ENCODE measurements at regions not wholly inside any gene's neighbourhood (a gene's known extent, or its start where the extent isn't known, plus 50 kb on each side); places are given as distances from the start of the nearest gene placed in this dataset.

GRCh38 chr4:138677748-138678147 is 337.8 kb upstream of the NOCT start:
- no peak overlapping the region for H3K4me3 ChIP-seq (ENCODE audit: low read depth, low read length)
- H3K9me3 ChIP-seq (ENCODE audit: control insufficient read depth, insufficient read depth, low read depth, low read length), result no peaks in the 10 kb centered on the region
- H3K9ac ChIP-seq (ENCODE audit: low read length), result no peak overlapping the region
- no peaks in the 10 kb centered on the region for H3K36me3 ChIP-seq (ENCODE audit: control insufficient read depth, insufficient read depth, low read length)
- peaks cover 23% of the 10 kb centered on the region for H3K4me1 ChIP-seq (ENCODE audit: control insufficient read depth, insufficient read depth, low read length)
- no peaks in the 10 kb centered on the region for H3K27me3 ChIP-seq (ENCODE audit: control insufficient read depth, insufficient read depth, low read length)
- no peak overlapping the region for H3K27ac ChIP-seq (ENCODE audit: low read depth, low read length)

GRCh38 chr4:138677212-138677611 is 338.4 kb upstream of the NOCT start:
- Histone ChIP-seq H3K4me1 (ENCODE audit: control insufficient read depth, insufficient read depth, low read length) (peaks cover 21% of the 10 kb centered on the region), H3K36me3 (ENCODE audit: control insufficient read depth, insufficient read depth, low read length) (no peaks in the 10 kb centered on the region), H3K9me3 (ENCODE audit: control insufficient read depth, insufficient read depth, low read depth, low read length) (no peaks in the 10 kb centered on the region), H3K9ac (ENCODE audit: low read length) (no peak overlapping the region), H3K27me3 (ENCODE audit: control insufficient read depth, insufficient read depth, low read length) (no peaks in the 10 kb centered on the region), H3K4me3 (ENCODE audit: low read depth, low read length) (no peak overlapping the region), H3K27ac (ENCODE audit: low read depth, low read length) (no peak overlapping the region)

GRCh38 chr4:138675685-138676084 is 339.9 kb upstream of the NOCT start:
- H3K9ac ChIP-seq (ENCODE audit: low read length), result no peak overlapping the region
- H3K4me1 ChIP-seq (ENCODE audit: control insufficient read depth, insufficient read depth, low read length), result peaks cover 17% of the 10 kb centered on the region

DNA sequence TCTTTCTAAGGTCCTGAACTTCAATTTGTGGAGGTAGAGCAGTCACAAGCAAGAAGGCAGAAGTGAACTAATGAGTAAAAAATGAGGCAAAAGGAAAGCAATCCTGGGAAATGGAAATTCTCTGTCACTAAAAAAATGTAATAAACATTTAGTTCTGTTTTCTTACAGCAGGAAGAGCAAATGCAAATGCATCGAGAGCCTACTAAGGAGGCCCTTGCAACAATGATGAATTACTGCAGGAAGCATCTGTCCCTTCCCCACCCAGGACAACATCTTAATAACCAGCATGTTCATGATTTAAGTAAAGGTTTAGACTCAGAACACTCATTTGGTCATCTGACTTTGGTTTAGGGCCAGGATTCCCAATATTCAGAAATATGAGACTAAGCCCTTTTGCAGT is 341.4 kb upstream of the NOCT start:
- Histone ChIP-seq H3K9me3 (ENCODE audit: control insufficient read depth, insufficient read depth, low read depth, low read length) (no peaks in the 10 kb centered on the region), H3K36me3 (ENCODE audit: control insufficient read depth, insufficient read depth, low read length) (no peaks in the 10 kb centered on the region), H3K27ac (ENCODE audit: low read depth, low read length) (no peak overlapping the region), H3K9ac (ENCODE audit: low read length) (no peak overlapping the region), H3K4me3 (ENCODE audit: low read depth, low read length) (no peak overlapping the region), H3K4me1 (ENCODE audit: control insufficient read depth, insufficient read depth, low read length) (peaks cover 14% of the 10 kb centered on the region), H3K27me3 (ENCODE audit: control insufficient read depth, insufficient read depth, low read length) (no peaks in the 10 kb centered on the region)

More at GRCh38 chr4:138675685-138676084, 339.9 kb upstream of the NOCT start:
- Histone ChIP-seq H3K9me3 (ENCODE audit: control insufficient read depth, insufficient read depth, low read depth, low read length) (no peaks in the 10 kb centered on the region), H3K27me3 (ENCODE audit: control insufficient read depth, insufficient read depth, low read length) (no peaks in the 10 kb centered on the region), H3K27ac (ENCODE audit: low read depth, low read length) (no peak overlapping the region), H3K4me3 (ENCODE audit: low read depth, low read length) (no peak overlapping the region), H3K36me3 (ENCODE audit: control insufficient read depth, insufficient read depth, low read length) (no peaks in the 10 kb centered on the region)

DNA sequence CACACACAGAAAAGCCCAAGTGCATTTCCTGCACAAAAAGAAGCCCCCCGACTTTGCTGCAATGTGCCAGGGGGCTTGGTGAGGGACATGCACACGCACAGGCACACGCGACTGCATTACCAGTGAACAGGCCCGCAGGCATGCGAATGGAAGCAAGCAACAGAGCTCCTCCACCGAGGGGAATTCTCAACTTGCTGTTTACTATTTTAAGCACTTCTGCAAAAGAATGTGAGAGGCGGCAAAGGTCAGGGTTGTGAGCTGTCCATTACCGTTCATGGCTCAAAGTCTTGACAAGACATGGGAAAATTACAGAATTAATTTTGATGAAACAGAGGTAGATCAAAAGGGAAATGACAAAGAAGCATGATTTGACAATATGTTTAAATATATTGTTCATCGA is 342.5 kb upstream of the NOCT start:
- Histone ChIP-seq H3K9ac (ENCODE audit: low read length) (no peak overlapping the region), H3K27ac (ENCODE audit: low read depth, low read length) (no peak overlapping the region), H3K36me3 (ENCODE audit: control insufficient read depth, insufficient read depth, low read length) (no peaks in the 10 kb centered on the region), H3K4me3 (ENCODE audit: low read depth, low read length) (no peak overlapping the region), H3K27me3 (ENCODE audit: control insufficient read depth, insufficient read depth, low read length) (no peaks in the 10 kb centered on the region), H3K9me3 (ENCODE audit: control insufficient read depth, insufficient read depth, low read depth, low read length) (no peaks in the 10 kb centered on the region), H3K4me1 (ENCODE audit: control insufficient read depth, insufficient read depth, low read length) (peaks cover 11% of the 10 kb centered on the region; the same call in 1 of the 2 replicates)

DNA sequence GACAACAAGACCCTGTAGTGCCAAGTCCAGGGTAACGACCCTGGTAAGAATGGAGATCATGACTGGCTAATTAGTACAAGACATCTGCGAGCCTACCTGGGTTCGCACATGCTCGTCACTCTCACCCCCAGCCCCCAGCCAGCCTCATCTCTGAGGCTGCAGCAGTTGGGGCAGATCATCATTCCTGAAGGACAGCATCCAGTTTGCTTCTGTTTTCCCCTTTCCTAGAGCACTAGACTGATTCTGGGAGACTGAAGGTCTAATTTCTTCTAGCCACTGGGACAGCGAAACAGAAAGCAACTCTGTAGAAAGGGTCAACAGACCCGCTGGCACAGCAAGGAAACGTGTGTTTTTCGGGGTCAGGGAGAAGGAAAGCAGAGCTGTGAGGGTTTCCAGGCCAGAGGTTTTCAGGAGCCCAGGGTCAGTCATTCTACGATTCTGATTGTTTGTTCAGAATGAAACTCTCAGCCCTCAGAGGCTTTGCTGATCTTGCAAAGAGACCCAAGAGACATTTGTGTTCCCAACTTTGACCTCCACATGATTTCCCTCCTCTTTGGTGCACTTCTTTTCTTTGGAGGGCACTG is 343.1 kb upstream of the NOCT start:
- H3K4me3 ChIP-seq (ENCODE audit: low read depth, low read length), result no peak overlapping the region
- no peaks in the 10 kb centered on the region for H3K9me3 ChIP-seq (ENCODE audit: control insufficient read depth, insufficient read depth, low read depth, low read length)
- no peak overlapping the region for H3K27ac ChIP-seq (ENCODE audit: low read depth, low read length)
- no peak overlapping the region for H3K9ac ChIP-seq (ENCODE audit: low read length)
- no peaks in the 10 kb centered on the region for H3K36me3 ChIP-seq (ENCODE audit: control insufficient read depth, insufficient read depth, low read length)
- H3K27me3 ChIP-seq (ENCODE audit: control insufficient read depth, insufficient read depth, low read length), result no peaks in the 10 kb centered on the region
- H3K4me1 ChIP-seq (ENCODE audit: control insufficient read depth, insufficient read depth, low read length), result peaks cover 11% of the 10 kb centered on the region; the same call in 1 of the 2 replicates

DNA sequence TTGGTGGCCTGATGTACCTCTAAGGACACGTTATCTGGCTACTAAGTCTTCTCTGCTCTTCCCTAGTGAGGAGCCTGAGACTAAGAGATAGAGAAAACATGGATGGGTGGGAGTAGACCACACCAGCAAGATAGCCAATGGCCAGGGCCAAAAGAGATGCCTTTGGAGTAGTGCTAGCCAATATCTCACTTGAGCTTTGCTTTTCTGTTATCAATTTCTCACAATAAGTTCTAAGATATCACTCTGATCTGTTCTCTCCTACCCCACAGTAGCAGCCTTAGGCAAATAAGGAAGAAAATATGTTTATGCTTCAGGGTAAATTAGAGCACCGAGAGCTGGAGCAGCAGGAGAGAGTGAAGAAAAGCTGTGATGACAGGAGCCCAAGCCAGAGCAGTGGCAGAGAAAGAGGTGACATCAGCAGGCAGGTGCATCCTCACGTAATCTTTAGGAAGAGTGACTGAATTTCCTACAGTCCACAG is 343.9 kb upstream of the NOCT start:
- H3K9ac ChIP-seq (ENCODE audit: low read length), result no peak overlapping the region
- no peaks in the 10 kb centered on the region for H3K36me3 ChIP-seq (ENCODE audit: control insufficient read depth, insufficient read depth, low read length)
- no peak overlapping the region for H3K27ac ChIP-seq (ENCODE audit: low read depth, low read length)
- H3K4me3 ChIP-seq (ENCODE audit: low read depth, low read length), result no peak overlapping the region
- no peaks in the 10 kb centered on the region for H3K27me3 ChIP-seq (ENCODE audit: control insufficient read depth, insufficient read depth, low read length)
- H3K4me1 ChIP-seq (ENCODE audit: control insufficient read depth, insufficient read depth, low read length), result peaks cover 11% of the 10 kb centered on the region; the same call in 1 of the 2 replicates
- no peaks in the 10 kb centered on the region for H3K9me3 ChIP-seq (ENCODE audit: control insufficient read depth, insufficient read depth, low read depth, low read length)

DNA sequence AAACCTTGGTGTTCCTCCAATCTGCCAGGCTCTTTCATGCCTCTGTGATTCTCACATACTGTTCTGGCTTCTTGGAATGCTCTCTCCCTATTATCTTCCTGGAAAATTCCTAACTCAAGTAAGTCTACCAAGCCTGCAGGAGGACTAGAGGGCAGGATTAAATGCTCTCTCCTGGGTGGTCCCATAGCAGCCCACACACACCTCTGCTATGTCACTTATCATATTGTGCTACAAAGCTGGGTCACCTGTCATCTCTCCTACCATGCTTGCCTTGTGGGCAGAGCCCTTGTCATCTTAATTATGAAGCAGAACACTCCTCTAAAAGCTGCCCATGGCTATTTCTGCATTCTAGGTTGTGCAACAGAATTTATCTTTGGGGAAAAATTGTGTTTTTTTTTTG is 344.5 kb upstream of the NOCT start:
- no peaks in the 10 kb centered on the region for H3K9me3 ChIP-seq (ENCODE audit: control insufficient read depth, insufficient read depth, low read depth, low read length)
- no peak overlapping the region for H3K4me3 ChIP-seq (ENCODE audit: low read depth, low read length)
- H3K27ac ChIP-seq (ENCODE audit: low read depth, low read length), result no peak overlapping the region
- H3K4me1 ChIP-seq (ENCODE audit: control insufficient read depth, insufficient read depth, low read length), result peaks cover 11% of the 10 kb centered on the region; the same call in 1 of the 2 replicates
- no peaks in the 10 kb centered on the region for H3K36me3 ChIP-seq (ENCODE audit: control insufficient read depth, insufficient read depth, low read length)
- H3K9ac ChIP-seq (ENCODE audit: low read length), result no peak overlapping the region
- H3K27me3 ChIP-seq (ENCODE audit: control insufficient read depth, insufficient read depth, low read length), result no peaks in the 10 kb centered on the region

DNA sequence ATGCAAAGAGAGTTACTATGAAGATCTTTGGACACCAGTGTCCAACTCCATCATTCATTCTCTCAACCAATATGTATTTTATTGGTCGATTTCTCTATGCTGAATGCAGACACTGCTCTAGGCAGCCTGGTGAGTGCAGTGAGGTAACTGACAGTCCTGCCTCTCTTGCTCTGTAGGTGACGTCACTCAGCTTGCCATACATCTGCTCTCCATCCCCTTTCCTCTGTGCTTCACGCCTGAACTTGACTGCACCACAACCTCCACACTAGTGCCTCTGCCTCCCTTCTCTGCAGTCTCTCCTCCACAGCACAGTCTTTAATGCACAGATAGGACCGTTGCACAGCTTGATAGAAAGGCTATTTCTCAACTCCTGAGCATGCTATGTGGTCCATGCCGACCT is 344.9 kb upstream of the NOCT start:
- Histone ChIP-seq H3K4me1 (ENCODE audit: control insufficient read depth, insufficient read depth, low read length) (peaks cover 11% of the 10 kb centered on the region; the same call in 1 of the 2 replicates), H3K4me3 (ENCODE audit: low read depth, low read length) (no peak overlapping the region), H3K36me3 (ENCODE audit: control insufficient read depth, insufficient read depth, low read length) (no peaks in the 10 kb centered on the region), H3K27me3 (ENCODE audit: control insufficient read depth, insufficient read depth, low read length) (no peaks in the 10 kb centered on the region), H3K9ac (ENCODE audit: low read length) (no peak overlapping the region), H3K9me3 (ENCODE audit: control insufficient read depth, insufficient read depth, low read depth, low read length) (no peaks in the 10 kb centered on the region), H3K27ac (ENCODE audit: low read depth, low read length) (no peak overlapping the region)

GRCh38 chr4:138669479-138670315 is 345.9 kb upstream of the NOCT start:
- Histone ChIP-seq H3K4me3 (ENCODE audit: low read depth, low read length) (no peak overlapping the region), H3K4me1 (ENCODE audit: control insufficient read depth, insufficient read depth, low read length) (peaks cover 11% of the 10 kb centered on the region; the same call in 1 of the 2 replicates), H3K9me3 (ENCODE audit: control insufficient read depth, insufficient read depth, low read depth, low read length) (no peaks in the 10 kb centered on the region), H3K27me3 (ENCODE audit: control insufficient read depth, insufficient read depth, low read length) (no peaks in the 10 kb centered on the region), H3K9ac (ENCODE audit: low read length) (no peak overlapping the region), H3K36me3 (ENCODE audit: control insufficient read depth, insufficient read depth, low read length) (no peaks in the 10 kb centered on the region), H3K27ac (ENCODE audit: low read depth, low read length) (no peak overlapping the region)

- Histone ChIP-seq H3K36me3 (ENCODE audit: control insufficient read depth, insufficient read depth, low read length) (no peaks in the 10 kb centered on the region), H3K27ac (ENCODE audit: low read depth, low read length) (no peak overlapping the region), H3K9me3 (ENCODE audit: control insufficient read depth, insufficient read depth, low read depth, low read length) (no peaks in the 10 kb centered on the region), H3K27me3 (ENCODE audit: control insufficient read depth, insufficient read depth, low read length) (no peaks in the 10 kb centered on the region), H3K4me1 (ENCODE audit: control insufficient read depth, insufficient read depth, low read length) (peaks cover 9% of the 10 kb centered on the region; the same call in 1 of the 2 replicates), H3K4me3 (ENCODE audit: low read depth, low read length) (no peak overlapping the region), H3K9ac (ENCODE audit: low read length) (no peak overlapping the region)
Measured at GRCh38 chr4:138668309-138668708, 347.3 kb upstream of the NOCT start.

All from HUES6 (cell line).